HG03354 (cell line): ENCODE measurements at regions not wholly inside any gene's neighbourhood (a gene's known extent, or its start where the extent isn't known, plus 50 kb on each side); places are given as distances from the start of the nearest gene placed in this dataset.
A peak's percentile ranks its signal among the peaks of the same experiment; 100 is the strongest.

Experiments used
- ATAC-seq: cut with Tn5 transposase; IDR thresholded peaks from one replicate; pipeline ENCODE4 v1.9.1; 2021; ENCODE audit warnings: mild to moderate bottlenecking; ENCODE audit not compliant: unreplicated experiment, poor library complexity, severe bottlenecking

DNA sequence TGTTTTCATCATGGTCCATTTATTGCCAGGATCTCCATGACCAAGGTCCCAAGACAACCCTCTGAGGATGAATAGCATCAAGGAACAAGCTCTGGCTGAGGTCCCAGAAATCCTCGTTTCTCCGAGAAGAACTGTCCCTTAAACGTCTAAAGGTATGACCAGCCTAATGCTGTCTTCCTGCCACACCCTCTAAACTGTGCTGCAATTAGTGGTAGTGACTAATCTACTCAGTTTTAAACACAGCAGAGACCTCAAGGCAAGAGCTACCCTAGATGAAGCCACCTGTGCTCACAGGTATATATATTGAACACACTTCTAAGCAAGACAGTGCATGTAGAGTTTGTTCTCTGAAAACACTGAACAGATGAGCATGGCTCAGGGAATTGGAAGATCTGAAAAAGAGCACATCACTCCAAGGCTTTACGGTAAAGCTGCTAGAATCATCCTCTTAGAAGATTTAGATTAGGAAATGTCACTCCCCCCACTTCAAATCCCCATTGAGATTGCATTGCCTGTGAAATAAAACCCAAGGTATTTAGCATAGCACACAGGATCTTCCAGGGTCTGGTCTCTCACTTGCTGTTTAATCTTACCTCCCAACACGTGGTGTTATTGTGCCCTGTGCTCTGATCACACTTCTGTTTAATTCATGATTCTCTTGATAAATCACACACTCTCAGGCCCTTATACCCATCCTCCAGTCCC is 173.9 kb upstream of the VCX3A start:
- ATAC-seq = no peak

DNA sequence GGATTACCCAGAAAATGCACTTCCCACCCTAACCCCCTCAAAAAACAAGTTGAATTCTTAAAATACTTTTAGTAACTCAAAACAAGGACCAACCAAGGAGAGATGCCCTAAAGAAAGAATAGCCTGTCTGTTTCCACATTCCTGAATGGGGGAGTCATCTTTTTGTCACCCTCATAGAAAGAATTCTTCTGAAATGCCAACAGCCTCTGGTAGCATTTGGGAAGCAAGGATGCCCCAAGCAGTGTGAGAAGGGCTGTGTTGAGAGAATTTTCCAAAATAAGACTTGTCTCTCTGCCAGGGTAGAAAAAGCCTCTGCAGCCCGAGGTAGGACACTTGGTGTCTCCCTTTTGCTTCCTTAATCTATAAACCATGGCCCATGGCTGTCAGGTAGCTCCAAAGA is 173.1 kb upstream of the VCX3A start:
- no peak for ATAC-seq

DNA sequence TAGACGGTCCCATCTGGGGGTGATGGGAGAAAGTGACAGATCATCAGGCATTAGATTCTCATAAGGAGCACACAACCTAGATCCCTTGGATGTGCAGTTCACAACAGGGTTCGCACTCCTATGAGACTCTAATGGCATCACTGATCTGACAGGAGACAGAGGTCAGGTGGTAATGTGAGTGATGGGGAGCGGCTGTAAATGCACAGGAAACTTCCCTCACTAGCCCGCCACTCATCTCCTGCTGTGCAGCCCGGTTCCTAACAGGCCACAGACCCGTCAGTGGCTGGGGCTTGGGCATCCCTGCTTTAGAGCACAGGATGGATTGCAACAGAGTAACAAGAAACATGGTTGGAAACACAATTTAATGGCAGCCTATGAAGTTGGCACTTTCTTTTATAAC is 172.6 kb upstream of the VCX3A start:
- no peak for ATAC-seq

DNA sequence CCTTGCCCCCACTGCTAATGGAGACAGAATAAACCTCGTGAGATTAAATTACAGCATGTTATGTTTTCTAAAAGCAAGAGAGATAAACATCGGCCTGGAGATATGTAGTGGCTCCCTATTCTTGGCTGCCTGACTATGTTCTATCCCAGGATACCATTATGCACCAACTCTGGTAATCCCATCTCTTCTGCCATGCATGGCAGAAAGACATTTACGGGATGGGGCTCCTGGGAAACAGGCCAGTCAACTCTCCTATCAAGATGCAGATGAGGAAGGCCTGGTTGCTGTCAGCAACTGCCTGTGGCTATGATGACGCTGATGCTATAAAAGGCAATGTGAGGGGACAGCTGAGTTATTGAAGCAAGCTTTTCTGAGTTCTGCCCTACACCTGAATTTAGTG is 166.2 kb upstream of the VCX3A start:
- ATAC-seq = no peak

DNA sequence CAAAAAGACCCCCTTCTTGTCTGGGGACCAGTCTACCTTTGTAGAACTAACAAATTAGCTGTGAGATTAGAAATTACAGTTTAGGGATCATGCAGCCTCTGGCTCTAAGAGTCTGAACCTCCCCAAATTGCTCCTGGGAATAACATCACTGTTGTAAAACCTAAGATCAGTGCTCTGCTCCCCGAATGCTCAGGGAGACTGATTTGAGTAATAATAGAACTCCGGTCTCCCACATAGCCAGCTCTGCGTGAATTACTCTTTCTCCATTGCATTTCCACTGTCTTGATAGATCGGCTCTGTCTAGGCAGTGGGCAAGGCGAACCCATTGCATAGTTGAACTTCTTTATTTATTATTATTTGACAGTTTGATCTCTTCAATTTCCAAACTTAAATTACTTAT is 160.8 kb upstream of the VCX3A start:
- ATAC-seq = no peak

DNA sequence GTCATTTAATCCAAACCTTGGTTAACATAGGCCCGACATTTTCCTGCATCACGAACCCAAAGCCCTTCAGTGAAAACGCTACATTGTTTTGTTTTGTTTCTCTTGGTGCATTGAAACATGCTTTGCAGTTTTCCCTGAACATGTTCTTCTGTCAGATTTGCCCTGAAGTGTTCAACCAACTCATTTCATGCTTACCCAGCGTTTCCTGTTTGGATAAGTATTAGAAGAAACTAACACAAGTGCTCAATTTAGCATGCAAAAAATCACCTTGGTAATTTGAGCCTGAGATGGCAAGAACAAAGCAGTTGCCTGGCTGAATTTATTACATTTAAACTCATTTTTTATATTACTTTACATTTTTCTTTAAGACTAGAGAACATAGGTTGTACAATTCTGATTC is 160.1 kb upstream of the VCX3A start:
- ATAC-seq = no peak

DNA sequence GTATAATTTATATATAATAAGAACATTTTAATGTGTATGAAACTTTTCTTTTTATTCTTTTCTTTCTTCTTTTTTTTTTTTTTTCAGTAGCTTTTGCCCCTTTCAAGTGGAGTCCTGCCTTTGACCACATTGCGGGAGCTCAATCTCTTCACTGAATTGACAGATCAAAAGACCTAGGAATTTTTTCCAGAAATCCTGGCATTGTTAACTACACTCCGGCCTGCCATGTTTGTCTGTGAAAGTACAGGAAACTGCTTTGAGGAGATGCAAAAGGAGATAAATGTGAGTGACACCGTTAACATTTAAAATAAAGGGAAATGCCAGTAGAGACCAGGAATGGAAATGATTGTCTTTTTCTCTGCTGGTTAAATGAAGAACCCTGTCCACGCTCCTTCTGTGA is 159.3 kb upstream of the VCX3A start:
- no peak for ATAC-seq

DNA sequence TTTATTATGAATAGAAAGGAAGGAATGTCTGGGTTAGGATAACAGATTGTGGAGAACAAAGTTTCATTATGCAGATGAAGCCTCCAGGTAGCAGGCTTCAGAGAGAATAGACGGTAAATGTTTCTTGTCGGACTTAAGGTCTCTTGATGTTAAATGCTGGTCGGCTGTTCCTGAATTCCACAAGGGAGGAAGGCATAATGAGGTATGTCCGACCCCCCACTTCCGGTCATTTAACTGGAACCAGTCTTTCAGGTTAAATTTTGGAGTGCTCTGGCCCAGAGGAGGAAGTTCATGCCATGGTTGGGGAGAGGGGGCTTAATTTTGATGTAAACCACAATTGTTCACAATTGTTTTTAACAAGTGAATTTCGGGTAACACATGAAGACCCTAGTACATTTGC is 158.1 kb upstream of the VCX3A start:
- ATAC-seq = no peak

DNA sequence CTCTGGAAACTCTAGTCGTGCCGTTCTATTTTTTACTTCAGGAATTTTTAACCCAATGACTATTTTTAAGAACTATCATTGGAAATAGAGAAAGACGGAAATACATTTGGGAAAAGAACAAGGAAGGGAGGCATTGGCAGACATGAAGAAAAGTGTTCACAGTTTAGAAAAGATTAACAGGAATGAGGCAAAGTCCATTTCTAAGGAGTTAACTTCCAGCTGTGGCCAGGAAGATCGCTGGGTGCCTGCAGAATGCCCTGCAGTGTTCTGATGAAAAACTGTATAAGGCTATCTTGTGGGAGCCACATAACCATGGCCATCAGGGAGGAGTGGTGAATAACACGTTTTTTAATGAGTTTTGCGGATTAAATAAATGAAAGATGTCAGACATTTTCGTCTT is 150.6 kb upstream of the VCX3A start:
- no peak for ATAC-seq

DNA sequence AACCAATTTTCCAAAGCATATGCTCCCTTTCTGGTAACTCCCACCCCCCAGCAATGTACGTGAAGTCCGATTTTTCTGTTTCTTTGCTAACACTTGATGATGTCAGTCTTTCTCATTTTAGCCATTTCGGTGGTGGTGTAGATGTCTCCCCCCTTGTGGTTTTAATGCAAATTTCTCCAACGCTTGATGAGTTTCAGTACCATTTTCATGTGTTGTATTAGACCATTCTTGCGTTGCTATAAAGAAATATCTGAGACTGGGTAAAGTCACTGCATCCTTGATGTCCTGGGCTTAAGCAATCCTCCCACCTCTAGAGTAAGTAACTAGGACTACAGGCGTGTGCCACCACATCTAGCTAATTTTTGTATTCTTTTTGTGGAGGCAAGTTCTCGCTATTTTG is 148.4 kb upstream of the VCX3A start:
- ATAC-seq = peak; percentile 75

DNA sequence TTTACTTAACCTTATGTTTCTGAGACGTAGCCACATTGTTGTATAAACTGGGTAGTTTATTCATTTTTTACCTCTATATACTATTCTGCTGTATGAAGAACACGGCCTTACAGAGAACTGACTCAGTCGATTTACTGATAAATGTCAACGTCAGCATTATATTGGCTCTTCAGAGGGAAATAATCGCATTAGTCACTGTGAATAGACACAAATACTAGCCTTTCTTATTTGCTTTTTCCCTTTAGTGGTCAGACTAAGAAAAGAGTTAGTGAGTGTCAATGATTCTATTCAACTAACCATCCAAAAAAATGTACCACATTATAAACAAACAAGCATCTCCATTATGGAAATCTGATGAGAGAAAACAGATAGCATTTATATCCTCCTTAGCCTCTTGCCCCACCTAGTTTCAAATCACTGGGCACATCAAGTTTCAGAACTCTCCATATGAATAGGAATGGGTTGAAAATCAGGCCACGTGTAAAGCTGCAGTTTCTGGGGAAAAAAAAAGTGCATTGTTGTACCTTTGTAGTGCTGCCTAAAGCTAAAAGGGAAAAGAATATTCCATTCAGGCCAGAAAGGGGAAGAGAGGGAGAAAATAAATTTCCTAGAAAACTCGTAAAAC is 146.7 kb upstream of the VCX3A start:
- ATAC-seq = no peak

DNA sequence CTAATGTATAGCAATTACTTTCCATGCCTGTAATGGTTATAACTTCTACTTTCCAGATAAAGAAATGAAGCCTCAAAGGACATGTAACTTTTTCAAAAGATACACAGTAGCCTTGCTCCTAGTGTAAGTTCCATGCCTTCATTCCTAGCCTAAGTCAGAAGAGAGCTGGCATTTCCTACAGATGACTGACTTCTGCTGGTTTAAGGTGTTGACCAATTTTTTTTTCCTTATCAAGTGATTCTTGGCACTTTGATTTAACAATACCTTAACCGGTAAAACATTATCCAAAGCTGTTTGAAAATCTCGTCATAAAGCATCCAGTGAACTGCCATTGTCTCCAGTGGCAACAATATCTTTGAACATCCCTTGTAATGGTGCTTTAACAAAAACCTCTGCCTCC is 145.1 kb upstream of the VCX3A start:
- ATAC-seq = no peak

DNA sequence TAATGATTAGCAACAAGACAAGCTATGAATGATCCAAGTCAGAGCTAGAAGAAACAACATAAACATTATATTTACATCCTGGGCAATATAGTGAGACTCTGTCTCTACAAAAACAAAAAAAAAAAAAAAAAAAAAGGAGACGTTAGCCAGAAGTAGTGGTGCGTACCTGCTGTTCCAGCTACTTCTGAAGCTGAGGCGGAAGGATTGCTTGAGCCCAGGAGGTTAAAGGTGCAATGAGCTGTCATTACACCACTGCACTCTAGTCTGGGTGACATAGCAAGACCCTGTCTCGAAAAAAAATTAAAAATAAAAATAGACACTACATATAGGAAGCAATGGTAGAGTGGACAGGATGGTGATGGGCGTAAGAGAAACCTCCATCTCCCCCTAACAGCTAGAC is 144.6 kb upstream of the VCX3A start:
- no peak for ATAC-seq

DNA sequence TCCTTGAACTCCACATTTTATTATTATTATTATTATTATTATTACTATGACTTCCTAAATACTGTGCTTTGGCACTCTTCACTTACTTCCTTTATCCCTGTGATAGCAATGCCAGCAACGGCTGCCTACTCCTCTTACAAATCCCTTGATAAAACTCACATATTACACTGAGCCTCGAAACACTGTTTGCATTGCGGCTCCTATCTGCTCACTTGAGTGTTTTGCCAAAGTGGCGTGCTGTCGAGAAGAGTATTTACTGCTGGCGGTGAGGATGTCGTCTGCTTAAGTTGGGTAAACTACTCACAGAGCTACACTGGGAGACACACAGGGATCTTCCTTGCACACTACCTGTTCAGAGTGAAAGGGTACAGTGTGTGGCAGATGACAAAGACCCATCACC is 143.4 kb upstream of the VCX3A start:
- ATAC-seq = no peak

DNA sequence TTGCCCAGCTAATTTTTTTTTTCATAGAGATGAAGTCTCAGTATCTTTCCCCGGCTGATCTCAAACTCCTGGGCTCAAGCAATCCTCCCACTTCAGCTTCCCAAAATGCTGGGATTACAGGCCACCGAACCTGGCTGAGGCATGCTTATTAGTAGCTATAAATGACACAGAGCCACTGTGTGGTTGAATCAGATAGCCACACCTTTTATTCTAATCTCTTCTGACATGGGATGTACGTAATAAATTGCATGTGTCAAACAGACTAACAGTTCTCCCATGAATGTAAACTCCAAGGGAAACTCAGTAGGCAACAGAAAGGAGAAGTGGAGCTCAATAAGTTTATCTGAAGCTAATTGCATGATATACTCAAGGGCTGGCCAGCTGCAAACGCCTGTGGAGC is 139.8 kb upstream of the VCX3A start:
- ATAC-seq = no peak

DNA sequence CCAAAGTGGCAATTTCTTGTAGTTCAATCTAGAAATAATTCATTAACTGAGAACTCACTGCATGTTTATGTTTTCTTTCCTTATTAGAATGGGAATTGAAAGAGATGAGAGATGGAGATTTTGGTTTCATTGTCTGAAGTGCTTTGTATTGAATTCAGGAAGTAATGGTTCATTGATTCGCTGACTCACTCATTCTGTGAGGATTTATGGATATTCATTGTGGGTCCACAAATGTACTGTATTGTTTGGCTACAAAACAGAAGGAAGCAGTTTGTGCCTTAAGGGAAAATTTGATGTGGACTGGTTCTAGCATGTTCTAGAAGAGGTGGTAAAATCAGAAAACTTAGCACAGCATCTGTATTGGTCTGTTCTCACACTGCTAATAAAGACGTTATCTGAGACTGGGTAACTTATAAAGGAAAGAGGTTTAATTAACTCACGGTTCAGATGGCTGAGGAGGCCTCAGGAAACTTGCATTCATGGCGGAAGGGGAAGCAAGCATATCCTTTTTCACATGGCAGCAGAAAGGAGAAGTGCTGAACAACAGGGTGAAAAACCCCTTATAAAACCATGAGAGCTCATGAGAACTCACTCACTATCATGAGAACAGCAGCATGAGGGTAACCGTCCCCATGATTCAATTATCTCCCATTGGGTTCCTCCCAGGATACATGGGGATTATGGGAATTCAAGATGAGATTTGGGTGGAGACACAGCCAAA is 132.3 kb upstream of the VCX3A start:
- peak; percentile 63 for ATAC-seq

DNA sequence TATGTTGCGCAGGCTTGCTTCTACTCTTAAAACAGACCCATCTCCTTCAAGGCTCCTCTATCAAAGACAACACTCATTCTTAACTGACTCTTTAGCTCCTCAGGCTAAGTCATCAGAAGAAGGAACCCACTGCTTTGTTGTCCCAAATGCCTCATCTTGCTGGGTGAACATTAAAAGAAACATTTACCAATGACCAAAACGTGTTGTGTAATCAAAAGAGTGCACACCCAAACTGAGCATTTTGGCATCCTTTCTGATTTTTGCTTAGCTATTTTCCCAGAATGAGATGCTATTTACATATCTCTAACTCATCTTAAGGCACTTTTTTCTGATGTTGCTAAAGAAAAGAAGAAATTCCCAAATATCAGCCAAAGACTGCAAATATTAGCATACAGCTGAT is 131.7 kb upstream of the VCX3A start:
- ATAC-seq = no peak

DNA sequence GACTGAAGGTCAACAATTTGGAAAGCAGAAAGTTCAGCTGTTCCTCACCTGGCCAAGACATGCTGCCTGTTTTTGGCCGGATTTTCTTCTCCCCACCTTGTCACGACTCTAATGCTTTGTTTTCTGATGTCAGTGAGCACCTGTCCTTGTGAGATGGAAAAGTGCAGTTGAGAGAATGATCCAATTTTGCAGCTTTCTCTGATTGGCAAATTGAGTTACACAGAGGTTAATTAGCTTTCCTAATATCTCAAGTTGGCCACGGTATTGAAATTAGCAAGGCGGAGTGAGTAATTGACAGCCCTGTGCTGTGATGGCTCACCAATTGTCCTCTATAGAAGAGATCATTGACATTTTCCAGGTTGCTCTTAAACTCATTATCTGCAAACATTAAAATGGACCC is 126.8 kb upstream of the VCX3A start:
- ATAC-seq = no peak

DNA sequence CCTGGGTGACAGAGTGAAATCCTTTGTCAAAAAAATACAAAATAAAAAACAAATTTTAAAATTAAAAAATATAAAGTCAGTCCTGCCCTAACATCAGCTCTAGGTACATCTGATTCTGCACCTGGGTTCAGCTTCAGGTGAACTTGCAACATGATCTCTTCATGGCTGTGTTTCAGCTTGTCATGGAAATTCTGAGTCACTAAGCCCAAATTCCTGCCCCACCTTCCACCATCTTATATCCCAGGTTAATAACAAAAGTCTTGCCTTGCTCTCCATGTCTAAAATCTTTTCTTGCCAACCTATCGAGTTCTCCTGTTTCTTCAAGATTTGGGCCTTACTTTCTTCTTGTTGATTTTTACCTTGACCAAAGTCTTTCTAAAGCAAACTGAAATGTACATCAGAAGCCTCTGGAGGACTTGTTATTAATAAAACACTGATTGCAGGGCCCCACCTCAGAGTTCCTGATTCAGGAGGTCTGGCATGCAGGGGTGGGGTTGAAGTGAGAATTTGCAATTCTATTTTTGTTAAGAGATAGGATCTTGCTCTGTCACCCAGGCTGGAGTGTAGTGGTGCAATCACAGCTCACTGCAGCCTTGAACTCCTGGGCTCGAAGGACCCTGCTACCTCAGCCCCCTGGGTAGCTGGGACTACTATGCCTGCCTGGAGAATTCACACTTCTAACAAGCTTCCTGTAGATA is 125.8 kb upstream of the VCX3A start:
- no peak for ATAC-seq

DNA sequence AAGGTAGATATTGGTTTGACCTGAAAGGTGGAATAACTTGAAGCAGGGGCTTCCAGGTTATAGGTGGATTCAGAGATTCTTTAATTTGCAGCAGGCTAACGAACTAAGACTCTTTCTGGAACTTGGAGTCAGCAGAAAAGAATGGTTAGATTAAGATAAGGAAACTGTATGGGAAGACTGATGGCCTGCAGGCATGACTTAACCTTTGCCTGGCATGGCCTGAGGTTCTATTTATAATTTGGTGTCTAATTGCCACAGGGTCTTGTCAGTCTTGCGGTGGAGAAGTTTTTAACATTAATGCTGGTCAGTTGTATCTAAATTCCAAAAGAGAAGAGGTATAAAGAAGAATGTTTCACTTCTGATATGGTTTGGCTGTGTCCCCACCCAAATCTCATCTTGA is 110.3 kb upstream of the VCX3A start:
- ATAC-seq = no peak

DNA sequence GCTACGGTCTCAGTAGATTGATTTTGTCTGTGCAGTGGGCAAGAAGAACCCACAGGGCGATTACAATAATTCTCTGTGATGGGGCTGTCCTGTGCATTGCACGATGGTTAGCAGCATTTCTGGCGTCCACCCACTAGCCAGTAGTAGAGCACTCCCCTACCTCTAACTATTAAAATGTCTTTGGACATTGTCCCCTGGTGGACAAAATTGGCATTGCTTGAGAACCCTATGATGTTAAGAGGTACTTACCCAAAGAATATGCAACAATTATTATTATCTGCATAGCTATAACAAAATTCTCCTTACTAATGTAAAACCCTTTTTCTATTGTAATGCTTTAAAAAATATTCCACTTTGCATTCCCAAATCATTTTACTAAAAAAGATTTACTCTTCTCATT is 109.5 kb upstream of the VCX3A start:
- ATAC-seq = no peak
